HepG2 (cell line): ENCODE measurements at regions not wholly inside any gene's neighbourhood (a gene's known extent, or its start where the extent isn't known, plus 50 kb on each side); places are given as distances from the start of the nearest gene placed in this dataset.

Source experiments
- ATAC-seq: fragments of 200-7000 bp; cut with Tn5 transposase; 3 replicates; pipeline ENCODE4 v1.9.1; 2020; ENCODE audit warnings: mild to moderate bottlenecking, moderate library complexity
- BruUV-seq: library from RNA; stranded (reverse); fragments of 400-500 nt; replicated peaks from 2 replicates; lab custom pipeline; 2021; lab: Mats Ljungman, UMichigan
- CTCF ChIA-PET: fragments of 300-600 bp; formaldehyde crosslinking; extraction: SDS; loops from one replicate; lab custom pipeline; 2021; ENCODE audit warnings: low total read pairs, inconsistent platforms, low intra/inter-chr PET ratio; lab: Yijun Ruan, JAX
- POLR2A ChIA-PET: fragments of 350-600 bp; sonication (Branson Sonifier 250); formaldehyde crosslinking; loops from one replicate; lab custom pipeline; 2020; ENCODE audit warnings: antibody characterized with exemption, inconsistent platforms; lab: Yijun Ruan, JAX
- DNase-seq: peaks from one replicate; pipeline ENCODE4 v3.0.0-alpha.2; 2015; ENCODE audit warnings: low spot score
- FAIRE-seq: peaks from 3 replicates; lab custom pipeline; 2011; peaks lifted over from hg19 to GRCh38; lab: Jason Lieb, UNC
- H2AFZ ChIP-seq: one replicate; pipeline ENCODE4 v1.6.1; 2011; ENCODE audit warnings: low read length, inconsistent platforms
- H3K27ac ChIP-seq: fragments of 300-600 bp; 3 replicates; pipeline ENCODE4 v1.8.0; 2011; ENCODE audit warnings: mixed run types, mild to moderate bottlenecking, mixed read lengths, low read length, inconsistent platforms; ENCODE audit not compliant: insufficient read depth; ENCODE audit errors: extremely low read length
- H3K27me3 ChIP-seq, 2 experiments: fragments of 200-600 bp in 1 of 2; 2 replicates in 1 of 2; 3 replicates in 1 of 2; pipeline versions ENCODE4 v1.6.0 to v1.8.0; 2011; ENCODE audit warnings: low read length in 2 of 2, mild to moderate bottlenecking in 2 of 2, moderate library complexity in 2 of 2, inconsistent platforms in 1 of 2; ENCODE audit not compliant: insufficient read depth in 2 of 2, control insufficient read depth in 1 of 2
- H3K36me3 ChIP-seq, 2 experiments: fragments of 200-600 bp in 1 of 2; replicated peaks in 1 of 2; 2 replicates in 1 of 2; 3 replicates in 1 of 2; pipeline versions ENCODE4 v1.5.1 to v1.8.0; 2011; ENCODE audit warnings: low read length in 2 of 2, inconsistent platforms in 1 of 2; ENCODE audit not compliant: insufficient read depth in 2 of 2, control insufficient read depth in 1 of 2
- H3K4me1 ChIP-seq: 2 replicates; pipeline ENCODE4 v1.5.1; 2012; ENCODE audit warnings: low read length, inconsistent platforms; ENCODE audit not compliant: insufficient read depth
- H3K4me2 ChIP-seq: 2 replicates; pipeline ENCODE4 v1.6.0; 2011; ENCODE audit warnings: low read depth, low read length, inconsistent platforms
- H3K4me3 ChIP-seq, 3 experiments: fragments of 200-600 bp in 1 of 3; sonication (generic), shearing (Covaris generic) in 1 of 3; replicated peaks in 1 of 3; 2 replicates each; pipeline ENCODE4 v1.5.1; 2011 to 2016; ENCODE audit warnings: low read length in 3 of 3, inconsistent platforms in 2 of 3, low read depth in 2 of 3, mild to moderate bottlenecking in 2 of 3, control low read depth in 1 of 3, mixed read lengths in 1 of 3; ENCODE audit not compliant: insufficient read depth in 1 of 3
- H3K79me2 ChIP-seq: one replicate; pipeline ENCODE4 v1.6.1; 2011; ENCODE audit warnings: low read length, inconsistent platforms; ENCODE audit not compliant: insufficient read depth
- H3K9ac ChIP-seq: 2 replicates; pipeline ENCODE4 v1.6.0; 2011; ENCODE audit warnings: mild to moderate bottlenecking, low read depth, low read length, inconsistent platforms; ENCODE audit not compliant: insufficient read depth
- H3K9me3 ChIP-seq: 2 replicates; pipeline ENCODE4 v1.5.1; 2012; ENCODE audit warnings: mild to moderate bottlenecking, low read length
- H4K20me1 ChIP-seq: 2 replicates; pipeline ENCODE4 v1.6.0; 2011; ENCODE audit warnings: inconsistent platforms, mild to moderate bottlenecking, low read length, moderate library complexity; ENCODE audit not compliant: insufficient read depth
- ATM ChIP-seq: fragments of 450-650 bp; IDR thresholded peaks from 2 replicates; pipeline ENCODE4 v1.7.1; 2017; ENCODE audit warnings: mild to moderate bottlenecking, borderline replicate concordance
- DNMT3B ChIP-seq: conservative IDR thresholded peaks from 2 replicates; pipeline ENCODE4 v1.6.1; 2016; ENCODE audit warnings: missing biosample characterization, control low read depth
- GATAD2A ChIP-seq: IDR thresholded peaks from 2 replicates; pipeline ENCODE4 v1.6.1; 2016
- NFE2L2 ChIP-seq: fragments of 150-350 bp; IDR thresholded peaks from 2 replicates; pipeline ENCODE4 v1.6.1; 2014; ENCODE audit warnings: low read length
- ZNF639 ChIP-seq: conservative IDR thresholded peaks from 2 replicates; pipeline ENCODE4 v1.6.1; 2018; ENCODE audit warnings: missing genetic modification reagents
- ZNF850 ChIP-seq: sonication (generic); formaldehyde crosslinking; conservative IDR thresholded peaks from 2 replicates; pipeline ENCODE4 v1.9.0; 2021; ENCODE audit warnings: mild to moderate bottlenecking, missing genetic modification reagents
- WGBS: methylation state at CpG from one replicate; pipeline ENCODE4 v1.1.6; 2017; ENCODE audit warnings: low lambda C conversion rate; 5-methylcytosine and 5-hydroxymethylcytosine counted together
- in situ Hi-C: cut with HindIII; loops from 2 replicates; pipeline ENCODE4 v1.10.0; 2017; ENCODE audit warnings: low pct_unique_long_range_greater_than_20kb; ENCODE audit not compliant: extremely low pct_ligation_motif_present
- intact Hi-C: fragments of 100-400 bp; cut with micrococcal nuclease; formaldehyde crosslinking; loops from one replicate; pipeline ENCODE4 v1.10.0; 2022; ENCODE audit not compliant: unreplicated experiment

GRCh38 chr13:80244574-80244973 is 96.4 kb downstream of the SPRY2 start:
- no peak overlapping the region for H3K4me2 ChIP-seq
- no peak overlapping the region for H3K9ac ChIP-seq
- H3K27me3 ChIP-seq = no peaks in the 10 kb centered on the region
- H3K36me3 ChIP-seq = no peaks in the 10 kb centered on the region
- no peak overlapping the region for H3K27ac ChIP-seq
- H4K20me1 ChIP-seq = no peaks in the 10 kb centered on the region
- no peaks in the 10 kb centered on the region for H3K9me3 ChIP-seq
- no peak for FAIRE-seq
- in situ Hi-C loops = no loop called here
- no peak for TF ChIP-seq ATM
- no peaks in the 10 kb centered on the region for H3K79me2 ChIP-seq
- ATAC-seq = no peak
- no peaks in the 10 kb centered on the region for H3K4me1 ChIP-seq
- ChIA-PET CTCF (no interaction called here), POLR2A (no interaction called here)
- H3K4me3 ChIP-seq = no peak overlapping the region
- DNase-seq = no peak
- no peak overlapping the region for H2AFZ ChIP-seq
- intact Hi-C loops = no loop called here
- WGBS = 54% methylated on average over 3 of the region's 3 CpGs
- BruUV-seq = no TSS peak

- in situ Hi-C loops = no loop called here
Observed at GRCh38 chr13:80242728-80243427, 98.0 kb downstream of the SPRY2 start.

More at GRCh38 chr13:80242728-80243427, 98.0 kb downstream of the SPRY2 start:
- ATAC-seq (no peak), FAIRE-seq (no peak), DNase-seq (no peak)
- TF ChIP-seq GATAD2A (CRISPR knock-in tag) (no peak), DNMT3B (no peak), ZNF850 (CRISPR knock-in tag) (no peak), ZNF639 (CRISPR knock-in tag) (no peak), NFE2L2 (peak; percentile 62; the same call in 1 of the 2 replicates)
- no peaks in the 10 kb centered on the region for H3K4me1 ChIP-seq
- H3K27ac ChIP-seq = no peak overlapping the region
- no peaks in the 10 kb centered on the region for H3K9me3 ChIP-seq
- H3K4me2 ChIP-seq = no peak overlapping the region
- no peaks in the 10 kb centered on the region for H3K36me3 ChIP-seq
- ChIA-PET POLR2A (no interaction called here), CTCF (no interaction called here)
- no peak overlapping the region for H2AFZ ChIP-seq
- intact Hi-C loops = no loop called here
- no peaks in the 10 kb centered on the region for H4K20me1 ChIP-seq
- no peaks in the 10 kb centered on the region for H3K79me2 ChIP-seq
- H3K9ac ChIP-seq = no peak overlapping the region
- H3K27me3 ChIP-seq = no peaks in the 10 kb centered on the region
- BruUV-seq = no TSS peak
- no peak overlapping the region for H3K4me3 ChIP-seq
